D721Med (cell line): ENCODE measurements at regions not wholly inside any gene's neighbourhood (a gene's known extent, or its start where the extent isn't known, plus 50 kb on each side); places are given as distances from the start of the nearest gene placed in this dataset.

Experiments used
- DNase-seq: peaks from one replicate; pipeline ENCODE4 v3.0.0; 2011; ENCODE audit warnings: low spot score; ENCODE audit not compliant: insufficient read length
- FAIRE-seq: peaks from 2 replicates; lab custom pipeline; 2011; peaks lifted over from hg19 to GRCh38; lab: Jason Lieb, UNC
- TF ChIP-seq, protein P1 (sequence below): IDR thresholded peaks from 2 replicates; pipeline ENCODE4 v1.5.1; 2012; ENCODE audit warnings: mild to moderate bottlenecking, control low read depth; ENCODE audit not compliant: insufficient read depth; ENCODE audit errors: missing control alignments

GRCh38 chr3:167163580-167163979, 216.5 kb downstream of the ZBBX start:
- FAIRE-seq (peak; percentile 60), DNase-seq (no peak)
- TF ChIP-seq, protein P1, sequence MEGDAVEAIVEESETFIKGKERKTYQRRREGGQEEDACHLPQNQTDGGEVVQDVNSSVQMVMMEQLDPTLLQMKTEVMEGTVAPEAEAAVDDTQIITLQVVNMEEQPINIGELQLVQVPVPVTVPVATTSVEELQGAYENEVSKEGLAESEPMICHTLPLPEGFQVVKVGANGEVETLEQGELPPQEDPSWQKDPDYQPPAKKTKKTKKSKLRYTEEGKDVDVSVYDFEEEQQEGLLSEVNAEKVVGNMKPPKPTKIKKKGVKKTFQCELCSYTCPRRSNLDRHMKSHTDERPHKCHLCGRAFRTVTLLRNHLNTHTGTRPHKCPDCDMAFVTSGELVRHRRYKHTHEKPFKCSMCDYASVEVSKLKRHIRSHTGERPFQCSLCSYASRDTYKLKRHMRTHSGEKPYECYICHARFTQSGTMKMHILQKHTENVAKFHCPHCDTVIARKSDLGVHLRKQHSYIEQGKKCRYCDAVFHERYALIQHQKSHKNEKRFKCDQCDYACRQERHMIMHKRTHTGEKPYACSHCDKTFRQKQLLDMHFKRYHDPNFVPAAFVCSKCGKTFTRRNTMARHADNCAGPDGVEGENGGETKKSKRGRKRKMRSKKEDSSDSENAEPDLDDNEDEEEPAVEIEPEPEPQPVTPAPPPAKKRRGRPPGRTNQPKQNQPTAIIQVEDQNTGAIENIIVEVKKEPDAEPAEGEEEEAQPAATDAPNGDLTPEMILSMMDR = no peak

DNA sequence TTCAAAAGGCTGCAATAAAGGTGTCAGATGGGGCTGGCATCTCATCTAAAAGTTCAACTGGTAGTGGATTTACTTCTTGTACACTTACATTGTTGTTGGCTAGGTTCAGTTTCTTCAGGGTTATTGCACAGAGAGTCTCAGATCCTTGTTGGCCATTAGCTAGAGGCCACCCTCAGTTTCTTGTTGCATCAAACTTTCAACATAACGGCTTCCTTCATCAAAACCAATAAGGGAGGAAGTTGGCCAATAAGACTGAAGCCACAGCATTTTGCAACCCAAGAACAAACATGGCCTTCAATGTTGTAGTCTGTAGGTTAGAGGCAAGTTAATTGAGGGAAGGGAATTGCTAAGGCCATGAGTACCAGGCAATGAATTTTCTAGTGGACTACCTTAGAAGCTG, 218.0 kb downstream of the ZBBX start:
- TF ChIP-seq, protein P1 = no peak
- FAIRE-seq = no peak
- DNase-seq = no peak

DNA sequence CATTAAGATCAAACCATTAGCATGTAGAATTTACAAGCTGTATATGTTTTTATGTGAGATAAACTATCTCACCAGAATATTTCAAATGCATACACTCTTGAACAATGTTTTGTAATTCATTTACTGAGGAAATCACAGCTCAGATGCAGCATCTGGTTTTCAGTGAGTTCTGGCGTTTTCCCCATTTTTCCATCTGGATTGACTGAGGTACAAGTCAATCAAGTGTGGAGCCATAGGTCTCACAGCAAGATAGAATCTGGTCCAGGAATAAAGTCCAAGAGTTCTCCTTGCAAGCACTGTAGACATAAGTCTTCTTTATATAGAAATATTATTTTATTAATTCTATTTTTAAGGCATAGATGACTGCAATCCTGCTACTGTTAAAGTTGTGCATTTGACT, 219.3 kb downstream of the ZBBX start:
- no peak for FAIRE-seq
- TF ChIP-seq, protein P1 = no peak
- no peak for DNase-seq

DNA sequence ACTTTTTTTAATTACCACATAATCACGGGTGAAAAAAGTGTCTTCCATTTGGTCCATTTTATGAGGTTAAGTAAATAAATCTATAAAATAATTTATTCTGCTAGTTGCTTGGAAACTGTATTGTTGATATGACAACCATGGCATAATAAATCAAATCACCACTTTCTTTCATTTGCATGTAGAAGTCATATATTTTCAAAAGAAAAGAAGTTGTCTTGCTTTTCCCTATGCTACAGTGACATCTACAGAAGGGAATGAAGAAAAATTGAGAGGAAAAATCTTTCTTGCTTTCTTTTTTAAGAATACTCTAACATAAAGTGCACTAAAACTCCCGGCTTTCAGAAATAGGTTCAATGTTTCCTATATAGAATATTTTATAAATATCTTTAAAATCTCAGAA, 228.5 kb downstream of the ZBBX start:
- FAIRE-seq (no peak), DNase-seq (no peak)
- TF ChIP-seq, protein P1 = peak; percentile 18

DNA sequence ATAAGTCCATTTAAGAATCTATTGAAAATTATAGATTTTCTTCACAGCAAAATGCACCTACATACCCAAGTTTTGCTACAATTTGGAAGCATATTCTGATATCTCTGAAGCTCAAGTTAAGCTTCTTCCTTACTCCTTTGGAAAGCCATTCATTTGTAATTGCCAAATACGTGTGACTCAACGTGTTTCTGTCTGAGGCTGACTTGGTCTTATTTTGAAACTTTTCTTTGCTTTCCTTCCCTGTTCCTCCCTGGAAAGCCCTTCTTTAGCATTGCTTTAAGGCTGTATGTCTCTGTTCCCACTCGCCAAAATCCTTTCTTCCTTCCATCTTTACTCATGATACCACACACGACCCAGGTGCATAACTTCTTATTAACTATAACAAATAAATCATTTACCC, 232.0 kb downstream of the ZBBX start:
- TF ChIP-seq, protein P1 = no peak
- FAIRE-seq (no peak), DNase-seq (no peak)

DNA sequence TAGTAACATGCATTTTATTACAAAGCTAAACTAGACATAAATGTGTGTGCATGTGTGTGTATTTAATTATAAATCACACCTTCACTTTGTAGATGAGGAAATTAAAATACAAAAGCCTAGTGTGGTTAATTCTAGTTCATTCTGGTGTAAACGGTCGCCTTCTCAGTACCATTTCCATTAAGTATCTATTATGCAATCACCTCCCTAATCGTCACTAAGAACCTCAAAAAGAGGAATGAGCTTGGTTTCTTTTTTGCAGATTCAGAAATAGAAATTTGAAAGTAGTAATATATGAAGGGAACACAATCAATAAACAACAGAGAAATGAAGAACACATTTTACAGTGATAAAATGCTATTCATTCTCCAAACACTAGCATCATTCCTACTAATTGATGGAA, 233.2 kb downstream of the ZBBX start:
- no peak for FAIRE-seq
- DNase-seq = no peak

GRCh38 chr3:167125612-167126407, 254.3 kb downstream of the ZBBX start:
- no peak for FAIRE-seq
- TF ChIP-seq, protein P1 = no peak

More for the DNA sequence above, 233.2 kb downstream of the ZBBX start:
- TF ChIP-seq, protein P1 = no peak

More at GRCh38 chr3:167125612-167126407, 254.3 kb downstream of the ZBBX start:
- no peak for DNase-seq
